Smooth muscle cell (in vitro differentiated cells): ENCODE measurements at regions not wholly inside any gene's neighbourhood (a gene's known extent, or its start where the extent isn't known, plus 50 kb on each side); places are given as distances from the start of the nearest gene placed in this dataset.

Experiments used
- DNase-seq: peaks from one replicate; lab custom pipeline; 2025; ENCODE audit not compliant: unreplicated experiment; lab: John Stamatoyannopoulos, UW
- H2AFZ ChIP-seq: fragments of 200-600 bp; sonication (generic); 2 replicates; pipeline ENCODE4 v1.6.0; 2016; ENCODE audit warnings: antibody characterized with exemption, low read depth, mild to moderate bottlenecking
- H3F3A ChIP-seq: fragments of 200-600 bp; sonication (generic); 2 replicates; pipeline ENCODE4 v1.6.0; 2017; ENCODE audit warnings: antibody characterized with exemption, low read depth
- H3K27ac ChIP-seq: fragments of 200-600 bp; sonication (generic); 2 replicates; pipeline ENCODE4 v1.5.1; 2016; ENCODE audit warnings: low read depth, mild to moderate bottlenecking
- H3K27me3 ChIP-seq: fragments of 200-600 bp; sonication (generic); 2 replicates; pipeline ENCODE4 v1.6.1; 2016; ENCODE audit warnings: low read depth, mild to moderate bottlenecking
- H3K36me3 ChIP-seq: fragments of 200-600 bp; sonication (generic); 2 replicates; pipeline ENCODE4 v1.5.1; 2016; ENCODE audit warnings: low read depth
- H3K4me1 ChIP-seq: fragments of 200-600 bp; sonication (generic); 2 replicates; pipeline ENCODE4 v1.5.1; 2016; ENCODE audit warnings: low read depth
- H3K4me2 ChIP-seq: fragments of 200-600 bp; sonication (generic); 2 replicates; pipeline ENCODE4 v1.6.0; 2016; ENCODE audit warnings: mild to moderate bottlenecking
- H3K4me3 ChIP-seq: fragments of 200-600 bp; sonication (generic); 2 replicates; pipeline ENCODE4 v1.5.1; 2016; ENCODE audit warnings: mild to moderate bottlenecking
- H3K79me2 ChIP-seq: fragments of 200-600 bp; sonication (generic); 2 replicates; pipeline ENCODE4 v1.6.0; 2016; ENCODE audit warnings: low read depth, mild to moderate bottlenecking
- H3K9ac ChIP-seq: fragments of 200-600 bp; sonication (generic); 2 replicates; pipeline ENCODE4 v1.6.0; 2016; ENCODE audit warnings: low read depth
- H3K9me3 ChIP-seq: fragments of 200-600 bp; sonication (generic); replicated peaks from 2 replicates; pipeline ENCODE4 v1.5.1; 2016; ENCODE audit warnings: low read depth
- H4K20me1 ChIP-seq: fragments of 200-600 bp; sonication (generic); 2 replicates; pipeline ENCODE4 v1.6.0; 2016; ENCODE audit warnings: low read depth
- WGBS: methylation state at CpG from one replicate; pipeline ENCODE4 v1.1.7; 2016; ENCODE audit warnings: low lambda C conversion rate; 5-methylcytosine and 5-hydroxymethylcytosine counted together
- TF ChIP-seq, protein P1 (sequence below): fragments of 200-600 bp; sonication (generic); IDR thresholded peaks from 2 replicates; pipeline ENCODE4 v1.5.1; 2017; ENCODE audit warnings: borderline replicate concordance, mild to moderate bottlenecking, antibody characterized with exemption; ENCODE audit not compliant: insufficient read depth, poor library complexity, severe bottlenecking

DNA sequence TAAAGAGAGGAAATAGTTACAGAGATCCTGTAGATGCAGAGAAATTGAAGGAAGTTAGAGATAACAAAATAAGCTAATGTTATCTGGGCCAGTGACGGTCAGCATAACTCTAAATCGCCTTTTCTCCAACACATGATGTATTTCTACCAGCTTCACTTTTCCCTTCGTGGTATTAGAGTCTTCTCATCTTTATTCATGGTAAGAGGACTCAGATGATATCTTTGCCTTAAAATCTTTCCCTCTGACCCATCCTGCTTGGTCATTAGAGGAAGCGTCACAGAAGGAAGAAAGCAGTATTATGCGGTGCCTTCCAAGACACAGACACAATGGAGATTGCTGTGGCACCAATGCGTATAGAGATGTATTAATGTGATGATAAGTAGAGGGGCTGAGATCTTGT, 320.7 kb upstream of the GOLIM4 start:
- 79% methylated on average over 6 of the region's 6 CpGs for WGBS
- no peak for DNase-seq
- Histone ChIP-seq H3K9me3 (no peaks in the 10 kb centered on the region), H3K27me3 (no peaks in the 10 kb centered on the region), H3K27ac (peak overlapping the region; percentile 90), H3K4me1 (peaks cover 10% of the 10 kb centered on the region), H3K4me2 (peak overlapping the region; percentile 53), H3K9ac (peak overlapping the region; percentile 74), H4K20me1 (no peaks in the 10 kb centered on the region), H3K79me2 (no peaks in the 10 kb centered on the region), H2AFZ (no peak overlapping the region), H3K4me3 (no peak overlapping the region), H3F3A (no peaks in the 10 kb centered on the region), H3K36me3 (no peaks in the 10 kb centered on the region)
- TF ChIP-seq, protein P1, sequence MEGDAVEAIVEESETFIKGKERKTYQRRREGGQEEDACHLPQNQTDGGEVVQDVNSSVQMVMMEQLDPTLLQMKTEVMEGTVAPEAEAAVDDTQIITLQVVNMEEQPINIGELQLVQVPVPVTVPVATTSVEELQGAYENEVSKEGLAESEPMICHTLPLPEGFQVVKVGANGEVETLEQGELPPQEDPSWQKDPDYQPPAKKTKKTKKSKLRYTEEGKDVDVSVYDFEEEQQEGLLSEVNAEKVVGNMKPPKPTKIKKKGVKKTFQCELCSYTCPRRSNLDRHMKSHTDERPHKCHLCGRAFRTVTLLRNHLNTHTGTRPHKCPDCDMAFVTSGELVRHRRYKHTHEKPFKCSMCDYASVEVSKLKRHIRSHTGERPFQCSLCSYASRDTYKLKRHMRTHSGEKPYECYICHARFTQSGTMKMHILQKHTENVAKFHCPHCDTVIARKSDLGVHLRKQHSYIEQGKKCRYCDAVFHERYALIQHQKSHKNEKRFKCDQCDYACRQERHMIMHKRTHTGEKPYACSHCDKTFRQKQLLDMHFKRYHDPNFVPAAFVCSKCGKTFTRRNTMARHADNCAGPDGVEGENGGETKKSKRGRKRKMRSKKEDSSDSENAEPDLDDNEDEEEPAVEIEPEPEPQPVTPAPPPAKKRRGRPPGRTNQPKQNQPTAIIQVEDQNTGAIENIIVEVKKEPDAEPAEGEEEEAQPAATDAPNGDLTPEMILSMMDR = no peak

DNA sequence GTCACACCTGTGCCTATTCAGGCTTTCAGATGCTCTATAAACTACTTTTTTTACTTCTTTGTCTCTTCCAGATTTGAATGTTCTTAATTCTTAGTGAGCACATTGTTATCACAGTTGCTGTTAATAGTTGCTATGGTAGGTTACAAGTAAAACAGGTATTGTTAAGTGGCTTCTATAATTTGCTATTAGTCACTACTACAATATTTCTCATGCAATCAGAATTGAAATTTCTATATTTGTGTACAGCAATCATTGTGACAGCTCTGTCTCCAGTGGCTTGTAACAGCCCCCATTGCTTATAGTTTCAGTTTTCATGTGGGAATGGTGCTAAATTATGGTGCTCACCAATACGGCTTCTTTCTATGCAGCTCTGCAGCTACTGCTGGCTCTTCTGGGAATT, 318.4 kb upstream of the GOLIM4 start:
- DNase-seq = no peak
- Histone ChIP-seq H3K4me1 (peaks cover 10% of the 10 kb centered on the region), H4K20me1 (no peaks in the 10 kb centered on the region), H3K9me3 (no peaks in the 10 kb centered on the region), H3K27ac (peak overlapping the region; percentile 90), H3K27me3 (no peaks in the 10 kb centered on the region), H3K79me2 (no peaks in the 10 kb centered on the region), H3K9ac (no peak overlapping the region), H2AFZ (no peak overlapping the region), H3K4me2 (no peak overlapping the region), H3K4me3 (no peak overlapping the region), H3K36me3 (no peaks in the 10 kb centered on the region), H3F3A (no peaks in the 10 kb centered on the region)
- WGBS = 88% methylated on average over 1 of the region's 1 CpG
- TF ChIP-seq, protein P1 = no peak

DNA sequence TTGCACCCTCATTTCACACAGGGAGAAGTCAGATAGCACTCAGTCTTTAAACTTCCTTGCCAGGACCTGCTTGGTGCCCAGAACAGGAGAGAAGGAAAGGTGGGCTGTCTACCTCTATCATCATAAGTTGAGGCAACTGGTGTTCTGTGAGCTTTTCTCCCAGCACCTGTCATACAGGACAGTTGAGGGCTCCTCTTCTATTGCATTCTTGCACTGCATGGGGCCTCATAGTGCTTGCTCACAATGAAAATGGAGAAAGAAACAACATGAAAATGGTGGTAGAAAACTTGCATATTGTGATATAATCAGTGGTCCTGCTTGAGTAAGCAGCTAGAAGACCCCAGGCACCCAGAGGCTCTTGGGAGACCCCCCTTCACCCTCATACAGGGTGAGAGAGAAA, 311.7 kb upstream of the GOLIM4 start:
- Histone ChIP-seq H3F3A (no peaks in the 10 kb centered on the region), H3K4me1 (no peaks in the 10 kb centered on the region), H2AFZ (no peak overlapping the region), H3K27me3 (no peaks in the 10 kb centered on the region), H3K36me3 (no peaks in the 10 kb centered on the region), H3K9ac (no peak overlapping the region), H3K79me2 (no peaks in the 10 kb centered on the region), H3K4me2 (no peak overlapping the region), H3K27ac (no peak overlapping the region), H3K4me3 (no peak overlapping the region), H4K20me1 (no peaks in the 10 kb centered on the region), H3K9me3 (peaks cover 3% of the 10 kb centered on the region)
- DNase-seq = no peak
- TF ChIP-seq, protein P1 = no peak

DNA sequence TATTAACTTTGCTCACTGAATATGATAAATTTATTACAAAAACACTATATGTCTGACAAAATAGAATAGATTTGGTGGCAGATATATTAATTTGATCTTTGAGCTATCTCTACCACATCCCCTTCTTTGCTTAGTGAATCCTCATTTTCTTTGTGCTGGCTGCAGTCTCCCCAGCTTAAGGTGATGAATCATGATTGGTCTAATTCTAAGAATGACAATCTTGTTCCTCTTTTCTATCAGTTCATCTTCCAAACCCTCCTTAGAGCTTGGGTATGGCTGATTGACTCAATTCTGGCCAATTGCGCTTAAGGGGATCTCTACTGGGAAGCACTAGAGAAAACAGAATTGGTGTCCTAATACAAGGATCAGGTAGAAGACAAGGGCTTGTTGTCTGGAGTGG, 309.6 kb upstream of the GOLIM4 start:
- Histone ChIP-seq H2AFZ (no peak overlapping the region), H3K9me3 (peaks cover 3% of the 10 kb centered on the region)

More for the DNA sequence above, 309.6 kb upstream of the GOLIM4 start:
- Histone ChIP-seq H3K4me3 (no peak overlapping the region), H3K9ac (no peak overlapping the region), H4K20me1 (no peaks in the 10 kb centered on the region), H3K27me3 (no peaks in the 10 kb centered on the region), H3K79me2 (no peaks in the 10 kb centered on the region), H3F3A (no peaks in the 10 kb centered on the region), H3K36me3 (no peaks in the 10 kb centered on the region), H3K4me1 (no peaks in the 10 kb centered on the region), H3K27ac (no peak overlapping the region), H3K4me2 (no peak overlapping the region)
- TF ChIP-seq, protein P1 = no peak
- DNase-seq = no peak
- 94% methylated on average over 1 of the region's 1 CpG for WGBS
